K562 (cell line): ENCODE measurements at regions not wholly inside any gene's neighbourhood (a gene's known extent, or its start where the extent isn't known, plus 50 kb on each side); places are given as distances from the start of the nearest gene placed in this dataset.

Source experiments
- ATAC-seq: fragments of 200-7000 bp; cut with Tn5 transposase; 3 replicates; pipeline ENCODE4 v1.9.1; 2020; ENCODE audit warnings: moderate library complexity
- BruUV-seq: library from RNA; stranded (reverse); fragments of 400-500 nt; replicated peaks from 2 replicates; lab custom pipeline; 2021; lab: Mats Ljungman, UMichigan
- CTCF ChIA-PET: fragments of 300-600 bp; formaldehyde crosslinking; extraction: SDS; loops from one replicate; lab custom pipeline; 2021; ENCODE audit warnings: low intra/inter-chr PET ratio; lab: Yijun Ruan, JAX
- POLR2A ChIA-PET: fragments of 300-600, 350-650 bp; sonication (Branson Sonifier 250); formaldehyde crosslinking; extraction: SDS; loops from one replicate; lab custom pipeline; 2021; ENCODE audit warnings: antibody characterized with exemption, inconsistent platforms; lab: Yijun Ruan, JAX
- DNase-seq, 4 experiments: peaks; one replicate each; pipeline versions ENCODE4 v3.0.0 to v3.0.0-alpha.2; 2011 to 2018; ENCODE audit warnings: low spot score in 3 of 4, mixed read lengths in 3 of 4; ENCODE audit errors: extremely low read depth in 1 of 4
- FAIRE-seq: peaks from 2 replicates; lab custom pipeline; 2011; peaks lifted over from hg19 to GRCh38; lab: Jason Lieb, UNC
- H2AFZ ChIP-seq: 2 replicates; pipeline ENCODE4 v1.6.0; 2011; ENCODE audit warnings: low read depth, low read length, control low read depth, inconsistent platforms
- H3K27ac ChIP-seq: fragments of 200-600 bp; 3 replicates; pipeline ENCODE4 v1.8.0; 2011; ENCODE audit warnings: low read depth, mild to moderate bottlenecking, control low read depth, inconsistent platforms, low read length, moderate library complexity, mixed read lengths; ENCODE audit errors: extremely low read depth
- H3K27me3 ChIP-seq, 2 experiments: fragments of 300-600 bp in 1 of 2; 2 replicates in 1 of 2; 3 replicates in 1 of 2; pipeline versions ENCODE4 v1.6.0 to v1.8.0; 2011; ENCODE audit warnings: inconsistent platforms in 2 of 2, low read length in 2 of 2, mild to moderate bottlenecking in 1 of 2, mixed read lengths in 1 of 2, moderate library complexity in 1 of 2; ENCODE audit not compliant: control insufficient read depth in 2 of 2, insufficient read depth in 2 of 2
- H3K36me3 ChIP-seq: fragments of 300-600 bp; 3 replicates; pipeline ENCODE4 v1.8.0; 2011; ENCODE audit warnings: mild to moderate bottlenecking, low read length, inconsistent platforms; ENCODE audit not compliant: control insufficient read depth, insufficient read depth
- H3K4me1 ChIP-seq, 2 experiments: fragments of 200-600 bp in 1 of 2; replicated peaks in 1 of 2; 2 replicates in 1 of 2; 3 replicates in 1 of 2; pipeline versions ENCODE4 v1.5.1 to v1.8.0; 2011; ENCODE audit warnings: inconsistent platforms in 2 of 2, low read length in 2 of 2, mild to moderate bottlenecking in 1 of 2, mixed read lengths in 1 of 2, moderate library complexity in 1 of 2; ENCODE audit not compliant: control insufficient read depth in 2 of 2, insufficient read depth in 2 of 2
- H3K4me2 ChIP-seq: 2 replicates; pipeline ENCODE4 v1.6.1; 2011; ENCODE audit warnings: low read length, control low read depth, inconsistent platforms, mixed read lengths; ENCODE audit not compliant: insufficient read depth
- H3K4me3 ChIP-seq: fragments of 200-600 bp; sonication (generic), shearing (Covaris generic); 2 replicates; pipeline ENCODE4 v1.5.1; 2016; ENCODE audit warnings: control low read depth, inconsistent platforms
- H3K79me2 ChIP-seq: fragments of 200-600 bp; 3 replicates; pipeline ENCODE4 v1.8.0; 2011; ENCODE audit warnings: low read length, inconsistent platforms; ENCODE audit not compliant: control insufficient read depth, insufficient read depth
- H3K9ac ChIP-seq, 2 experiments: 2 replicates each; pipeline versions ENCODE4 v1.6.0 to v1.6.1; 2011; ENCODE audit warnings: low read depth in 2 of 2, low read length in 2 of 2, control low read depth in 1 of 2, inconsistent platforms in 1 of 2, mild to moderate bottlenecking in 1 of 2, mixed read lengths in 1 of 2; ENCODE audit not compliant: insufficient read depth in 1 of 2
- H3K9me1 ChIP-seq: one replicate; pipeline ENCODE4 v1.6.0; 2011; ENCODE audit warnings: inconsistent platforms, mild to moderate bottlenecking, low read length, moderate library complexity; ENCODE audit not compliant: control insufficient read depth, insufficient read depth
- H3K9me3 ChIP-seq: replicated peaks from 2 replicates; pipeline ENCODE4 v1.5.1; 2011; ENCODE audit warnings: low read depth, low read length, inconsistent platforms; ENCODE audit not compliant: control insufficient read depth, insufficient read depth
- H4K20me1 ChIP-seq: replicated peaks from 2 replicates; pipeline ENCODE4 v1.6.1; 2011; ENCODE audit warnings: low read length, inconsistent platforms, mixed read lengths; ENCODE audit not compliant: control insufficient read depth, insufficient read depth
- ESRRB ChIP-seq: fragments of 250-450 bp; sonication (Bioruptor Pico); IDR thresholded peaks from 2 replicates; pipeline ENCODE4 v1.5.0; 2020; ENCODE audit warnings: mild to moderate bottlenecking, moderate library complexity, borderline replicate concordance
- LEF1 ChIP-seq: fragments of 450-650 bp; IDR thresholded peaks from 2 replicates; pipeline ENCODE4 v1.6.1; 2016; ENCODE audit warnings: mild to moderate bottlenecking
- NR2C2 ChIP-seq, 2 experiments: fragments of 200-800 bp in 1 of 2; sonication (Bioruptor generic) in 1 of 2; sonication (generic) in 1 of 2; formaldehyde crosslinking in 1 of 2; IDR thresholded peaks; 2 replicates each; pipeline versions ENCODE4 v1.6.1 to v1.8.0; 2016 to 2022; ENCODE audit warnings: mild to moderate bottlenecking in 1 of 2, missing compliant biosample characterization in 1 of 2, missing genetic modification characterization in 1 of 2, missing genetic modification reagents in 1 of 2
- PRPF4 ChIP-seq: fragments of 200-400 bp; formaldehyde crosslinking; IDR thresholded peaks from one replicate; pipeline ENCODE4 v1.6.1; 2017; ENCODE audit warnings: low read length, low read depth, mild to moderate bottlenecking; ENCODE audit not compliant: insufficient read depth, poor library complexity, severe bottlenecking
- RBBP5 ChIP-seq: fragments of 200-600 bp; sonication (generic); IDR thresholded peaks from 2 replicates; pipeline ENCODE4 v1.6.1; 2012; ENCODE audit warnings: borderline replicate concordance, mild to moderate bottlenecking, low read length, control low read depth, inconsistent platforms; ENCODE audit not compliant: insufficient read depth, poor library complexity, severe bottlenecking
- RBFOX2 ChIP-seq: fragments of 200-400 bp; formaldehyde crosslinking; IDR thresholded peaks from 2 replicates; pipeline ENCODE4 v1.6.1; 2017; ENCODE audit warnings: low read depth, mild to moderate bottlenecking, low read length, moderate library complexity
- SFPQ ChIP-seq: fragments of 200-400 bp; formaldehyde crosslinking; IDR thresholded peaks from 2 replicates; pipeline ENCODE4 v1.6.1; 2017; ENCODE audit warnings: mild to moderate bottlenecking, low read depth, low read length, moderate library complexity
- SPI1 ChIP-seq: IDR thresholded peaks from 2 replicates; pipeline ENCODE4 v1.6.1; 2011; ENCODE audit warnings: low read depth, low read length, control low read depth, borderline replicate concordance
- ZNF274 ChIP-seq: IDR thresholded peaks from 2 replicates; pipeline ENCODE4 v1.6.1; 2011; ENCODE audit warnings: low read depth, mild to moderate bottlenecking, low read length, moderate library complexity, borderline replicate concordance
- ZNF696 ChIP-seq: fragments of 250-450 bp; sonication (Bioruptor Pico); conservative IDR thresholded peaks from 2 replicates; pipeline ENCODE4 v1.4.0; 2020; ENCODE audit warnings: mild to moderate bottlenecking, moderate library complexity
- WGBS: fragments of 100-300 bp; shearing (Covaris generic); methylation state at CpG from one replicate; pipeline ENCODE4 v1.1.6; 2016; ENCODE audit warnings: low coverage, mixed read lengths; ENCODE audit not compliant: insufficient coverage; ENCODE audit errors: missing lambda C conversion rate; 5-methylcytosine and 5-hydroxymethylcytosine counted together
- in situ Hi-C: fragments of 300-500 bp; cut with MboI; formaldehyde crosslinking; loops from 4 replicates; pipeline ENCODE4 v1.15.0; 2018; ENCODE audit warnings: inconsistent platforms, mixed read lengths
- intact Hi-C: fragments of 100-400 bp; cut with micrococcal nuclease; formaldehyde crosslinking; loops from 2 replicates; pipeline ENCODE4 v1.14.2; 2022
- TF ChIP-seq, protein P1 (sequence below): sonication (generic); formaldehyde crosslinking; IDR thresholded peaks from 2 replicates; pipeline ENCODE4 v1.8.1; 2023; ENCODE audit warnings: mild to moderate bottlenecking, missing genetic modification reagents

DNA sequence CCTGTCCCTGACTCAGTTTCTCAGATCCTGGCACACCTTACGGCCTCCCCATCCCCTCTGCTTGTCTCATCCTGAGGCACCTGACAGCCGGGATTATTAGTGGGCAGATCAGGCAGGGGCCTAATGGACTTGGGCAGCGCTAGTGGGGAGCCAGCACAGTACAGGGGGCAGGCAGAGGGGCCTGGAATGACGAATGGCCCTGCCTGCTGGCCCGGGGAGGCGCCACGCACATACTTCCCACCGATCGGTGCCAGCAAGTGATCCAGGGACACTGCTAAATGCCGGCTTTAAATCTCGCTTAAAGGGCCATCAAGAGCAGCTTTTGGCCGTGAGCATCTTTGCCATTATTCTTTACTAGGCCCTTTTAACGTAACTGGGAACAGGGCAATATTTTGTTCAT is 188.4 kb downstream of the DHX35 start:
- Histone ChIP-seq H3K27ac (no peak overlapping the region), H3K9ac (no peak overlapping the region), H3K9me1 (peaks cover 5% of the 10 kb centered on the region), H4K20me1 (no peaks in the 10 kb centered on the region), H2AFZ (no peak overlapping the region), H3K4me3 (no peak overlapping the region), H3K36me3 (no peaks in the 10 kb centered on the region), H3K79me2 (no peaks in the 10 kb centered on the region), H3K9me3 (no peaks in the 10 kb centered on the region), H3K4me2 (no peak overlapping the region), H3K4me1 (no peaks in the 10 kb centered on the region), H3K27me3 (peaks cover 0 to 6% of the 10 kb centered on the region in 2 experiments; a peak in 1 of 5 replicates)
- DNase-seq (no peak), FAIRE-seq (no peak), ATAC-seq (no peak)
- ChIA-PET POLR2A (no interaction called here), CTCF (no interaction called here)
- no TSS peak for BruUV-seq
- 2% methylated on average over 13 of the region's 13 CpGs for WGBS
- TF ChIP-seq, protein P1, sequence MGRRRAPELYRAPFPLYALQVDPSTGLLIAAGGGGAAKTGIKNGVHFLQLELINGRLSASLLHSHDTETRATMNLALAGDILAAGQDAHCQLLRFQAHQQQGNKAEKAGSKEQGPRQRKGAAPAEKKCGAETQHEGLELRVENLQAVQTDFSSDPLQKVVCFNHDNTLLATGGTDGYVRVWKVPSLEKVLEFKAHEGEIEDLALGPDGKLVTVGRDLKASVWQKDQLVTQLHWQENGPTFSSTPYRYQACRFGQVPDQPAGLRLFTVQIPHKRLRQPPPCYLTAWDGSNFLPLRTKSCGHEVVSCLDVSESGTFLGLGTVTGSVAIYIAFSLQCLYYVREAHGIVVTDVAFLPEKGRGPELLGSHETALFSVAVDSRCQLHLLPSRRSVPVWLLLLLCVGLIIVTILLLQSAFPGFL (CRISPR knock-in tag) = no peak
- TF ChIP-seq NR2C2 (CRISPR knock-in tag; IDR thresholded peaks at IDR 0.05) = no peak
- TF ChIP-seq NR2C2 (tag; IDR thresholded peaks at IDR 0.05) = no peak
- TF ChIP-seq LEF1 = no peak
- no peak for TF ChIP-seq SPI1
- TF ChIP-seq ZNF274 = no peak
- no peak for TF ChIP-seq ESRRB
- TF ChIP-seq SFPQ = no peak
- no peak for TF ChIP-seq ZNF696
- no peak for TF ChIP-seq RBFOX2
- no peak for TF ChIP-seq RBBP5
- TF ChIP-seq PRPF4 = no peak
- intact Hi-C loops = no loop called here
- in situ Hi-C loops = no loop called here
